NT2/D1 (cell line): ENCODE measurements at regions not wholly inside any gene's neighbourhood (a gene's known extent, or its start where the extent isn't known, plus 50 kb on each side); places are given as distances from the start of the nearest gene placed in this dataset.

ENCODE experiments used
- YY1 ChIP-seq: IDR thresholded peaks from 2 replicates; pipeline ENCODE4 v1.6.1; 2011; ENCODE audit not compliant: insufficient read length, insufficient read depth
- ZNF274 ChIP-seq: IDR thresholded peaks from 2 replicates; pipeline ENCODE4 v1.6.1; 2011; ENCODE audit warnings: mild to moderate bottlenecking, low read depth, low read length

DNA sequence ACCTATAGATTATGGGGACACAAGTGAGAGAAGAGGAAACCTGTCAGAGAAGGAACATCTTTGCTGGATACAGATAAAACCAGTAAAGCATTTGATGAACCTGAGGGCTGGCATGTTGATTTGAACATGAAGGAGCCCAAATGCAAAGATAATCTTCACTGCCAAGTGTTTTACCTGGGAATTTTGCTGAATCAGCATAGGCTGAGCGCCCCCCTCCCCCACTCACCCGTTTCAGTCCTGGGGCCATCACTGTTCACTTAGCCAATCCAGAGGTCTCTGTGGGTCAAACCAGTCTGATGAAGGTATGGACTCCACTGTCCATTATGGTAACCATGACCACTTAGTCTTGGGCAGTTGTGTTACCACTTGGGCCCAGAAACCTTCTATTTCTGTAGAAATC lies 466.0 kb upstream of the GRM7 start:
- TF ChIP-seq ZNF274, result no peak
- no peak for TF ChIP-seq YY1
